GM12878 (cell line): ENCODE measurements at regions not wholly inside any gene's neighbourhood (a gene's known extent, or its start where the extent isn't known, plus 50 kb on each side); places are given as distances from the start of the nearest gene placed in this dataset.

Experiments used
- BACH1 ChIP-seq: fragments of 450-650 bp; IDR thresholded peaks from 2 replicates; pipeline ENCODE4 v1.6.1; 2017; ENCODE audit warnings: mild to moderate bottlenecking, borderline replicate concordance
- BHLHE40 ChIP-seq, 2 experiments: fragments of 450-650 bp in 1 of 2; IDR thresholded peaks; 2 replicates each; pipeline ENCODE4 v1.6.1; 2011 to 2017; ENCODE audit warnings: low read depth in 2 of 2, borderline replicate concordance in 1 of 2, improper control_type of control experiment in 1 of 2, low read length in 1 of 2, mild to moderate bottlenecking in 1 of 2
- CHD4 ChIP-seq: fragments of 200-600 bp; sonication (generic); IDR thresholded peaks from 2 replicates; pipeline ENCODE4 v1.6.1; 2016; ENCODE audit warnings: mild to moderate bottlenecking
- CREM ChIP-seq: IDR thresholded peaks from 2 replicates; pipeline ENCODE4 v1.6.1; 2014; ENCODE audit warnings: antibody characterized with exemption, low read depth
- E2F8 ChIP-seq: fragments of 450-650 bp; IDR thresholded peaks from 2 replicates; pipeline ENCODE4 v1.6.1; 2018; ENCODE audit warnings: mild to moderate bottlenecking, low read depth, moderate library complexity; ENCODE audit not compliant: partially characterized antibody
- EGR1 ChIP-seq, 2 experiments: IDR thresholded peaks; 1 replicate in 1 of 2; 2 replicates in 1 of 2; pipeline ENCODE4 v1.6.1; 2011 to 2012; ENCODE audit warnings: low read depth in 2 of 2, low read length in 2 of 2, borderline replicate concordance in 1 of 2, mild to moderate bottlenecking in 1 of 2, moderate library complexity in 1 of 2
- EP300 ChIP-seq, 2 experiments: fragments of 150-350 bp in 1 of 2; IDR thresholded peaks; 2 replicates each; pipeline ENCODE4 v1.6.1; 2011 to 2012; ENCODE audit warnings: low read depth in 2 of 2, low read length in 2 of 2, borderline replicate concordance in 1 of 2, improper control_type of control experiment in 1 of 2, inconsistent platforms in 1 of 2; ENCODE audit not compliant: control insufficient read depth in 1 of 2
- EZH2 ChIP-seq: IDR thresholded peaks from 2 replicates; pipeline ENCODE4 v1.6.1; 2012; ENCODE audit warnings: low read depth, mild to moderate bottlenecking, control low read depth, inconsistent platforms, low read length, borderline replicate concordance; ENCODE audit not compliant: control insufficient read depth
- FOXK2 ChIP-seq: fragments of 450-650 bp; IDR thresholded peaks from 2 replicates; pipeline ENCODE4 v1.6.1; 2017; ENCODE audit warnings: mild to moderate bottlenecking, moderate library complexity
- GABPA ChIP-seq: IDR thresholded peaks from 2 replicates; pipeline ENCODE4 v1.6.1; 2014; ENCODE audit warnings: antibody characterized with exemption, low read depth, mild to moderate bottlenecking, inconsistent platforms
- KDM1A ChIP-seq: fragments of 200-600 bp; sonication (generic); IDR thresholded peaks from 2 replicates; pipeline ENCODE4 v1.6.1; 2016; ENCODE audit warnings: borderline replicate concordance
- LARP7 ChIP-seq: fragments of 450-650 bp; IDR thresholded peaks from 2 replicates; pipeline ENCODE4 v1.6.1; 2017; ENCODE audit warnings: mild to moderate bottlenecking
- MEF2A ChIP-seq: IDR thresholded peaks from 2 replicates; pipeline ENCODE4 v1.6.1; 2011; ENCODE audit warnings: low read depth, mild to moderate bottlenecking, low read length, moderate library complexity; ENCODE audit not compliant: insufficient read depth
- MTA2 ChIP-seq: fragments of 450-650 bp; IDR thresholded peaks from 2 replicates; pipeline ENCODE4 v1.6.1; 2016; ENCODE audit warnings: low read depth, mild to moderate bottlenecking, moderate library complexity
- MTA3 ChIP-seq: IDR thresholded peaks from 2 replicates; pipeline ENCODE4 v1.6.1; 2012; ENCODE audit warnings: low read length, inconsistent platforms, borderline replicate concordance
- NFIC ChIP-seq: IDR thresholded peaks from 2 replicates; pipeline ENCODE4 v1.6.1; 2012; ENCODE audit warnings: low read depth, mild to moderate bottlenecking, inconsistent platforms, low read length, moderate library complexity
- PML ChIP-seq: IDR thresholded peaks from 2 replicates; pipeline ENCODE4 v1.6.1; 2012; ENCODE audit warnings: low read length, inconsistent platforms
- REST ChIP-seq: IDR thresholded peaks from 2 replicates; pipeline ENCODE4 v1.6.1; 2012; ENCODE audit warnings: mild to moderate bottlenecking, low read depth, low read length
- SIN3A ChIP-seq: IDR thresholded peaks from 2 replicates; pipeline ENCODE4 v1.6.1; 2012; ENCODE audit warnings: low read depth, low read length, improper control_type of control experiment
- SPI1 ChIP-seq: IDR thresholded peaks from 2 replicates; pipeline ENCODE4 v1.6.1; 2011; ENCODE audit warnings: low read depth, mild to moderate bottlenecking, low read length, moderate library complexity, borderline replicate concordance; ENCODE audit not compliant: insufficient read depth
- SUZ12 ChIP-seq: fragments of 200-600 bp; sonication (generic); IDR thresholded peaks from one replicate; pipeline ENCODE4 v1.6.1; 2018; ENCODE audit warnings: antibody characterized with exemption, mild to moderate bottlenecking; ENCODE audit not compliant: unreplicated experiment
- ZBTB11 ChIP-seq: fragments of 450-650 bp; formaldehyde crosslinking; IDR thresholded peaks from 2 replicates; pipeline ENCODE4 v1.5.0; 2022; ENCODE audit warnings: mild to moderate bottlenecking, missing genetic modification characterization
- ZSCAN29 ChIP-seq: fragments of 450-650 bp; IDR thresholded peaks from 2 replicates; pipeline ENCODE4 v1.6.1; 2017; ENCODE audit warnings: mild to moderate bottlenecking, moderate library complexity

- TF ChIP-seq E2F8: no peak
- TF ChIP-seq CREM: peak; percentile 38; the same call in 1 of the 2 replicates
- TF ChIP-seq SPI1: no peak
- no peak for TF ChIP-seq ZSCAN29
- TF ChIP-seq EP300 (IDR thresholded peaks at IDR 0.05; ENCODE audit: borderline replicate concordance in 1 of 2, control insufficient read depth in 1 of 2, low read depth in 2 of 2, low read length in 2 of 2): peak in 1 of 2 experiments; percentile 66; a peak in 1 of 4 replicates
- TF ChIP-seq FOXK2: no peak
- TF ChIP-seq SIN3A: no peak
- TF ChIP-seq BHLHE40 (IDR thresholded peaks at IDR 0.05; ENCODE audit: borderline replicate concordance in 1 of 2, low read depth in 2 of 2, low read length in 1 of 2): no peak
- no peak for TF ChIP-seq BACH1
- 0 out of 2 replicates have a peak, but pooled peaks have one; percentile 42 for TF ChIP-seq MEF2A
- TF ChIP-seq EGR1 (IDR thresholded peaks at IDR 0.05; ENCODE audit: borderline replicate concordance in 1 of 2, low read depth in 2 of 2, low read length in 2 of 2): no peak
- TF ChIP-seq CHD4: no peak
- no peak for TF ChIP-seq EZH2
- TF ChIP-seq ZBTB11 (CRISPR knock-in tag): no peak
- TF ChIP-seq MTA3: no peak
- TF ChIP-seq NFIC: peak; percentile 76
- TF ChIP-seq KDM1A: no peak
- no peak for TF ChIP-seq LARP7
- TF ChIP-seq REST: no peak
- TF ChIP-seq MTA2: peak; percentile 80
- no peak for TF ChIP-seq GABPA
- no peak for TF ChIP-seq PML
- TF ChIP-seq SUZ12: no peak
Observed at GRCh38 chr4:14157262-14157661, 529.7 kb upstream of the BOD1L1 start (continued).
